ENCODE measurements at regions not wholly inside any gene's neighbourhood (a gene's known extent, or its start where the extent isn't known, plus 50 kb on each side); places are given as distances from the start of the nearest gene placed in this dataset.

DNA sequence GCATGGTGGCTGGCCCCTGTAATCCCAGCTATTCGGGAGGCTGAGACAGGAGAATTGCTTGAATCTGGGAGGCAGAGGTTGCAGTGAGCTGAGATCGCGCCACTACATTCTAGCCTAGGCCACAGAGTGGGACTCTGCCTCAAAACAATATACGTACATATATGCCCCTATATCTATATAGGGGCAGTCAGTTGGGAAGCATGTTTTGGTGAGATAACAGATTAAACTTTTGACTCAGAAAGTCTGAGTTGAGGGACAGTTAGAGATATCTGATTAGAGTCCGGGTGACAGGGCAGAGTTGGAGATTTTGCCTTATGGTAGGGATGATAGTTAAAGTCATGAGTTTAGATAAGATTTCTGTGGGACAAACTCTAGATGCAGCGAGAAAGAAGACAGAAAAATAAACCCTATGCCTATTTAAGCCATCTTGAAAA, 71.8 kb upstream of the ALDH1A1 start:
- H3K27me3 ChIP-seq, result no peaks in the 10 kb centered on the region
- TF ChIP-seq, protein P1, sequence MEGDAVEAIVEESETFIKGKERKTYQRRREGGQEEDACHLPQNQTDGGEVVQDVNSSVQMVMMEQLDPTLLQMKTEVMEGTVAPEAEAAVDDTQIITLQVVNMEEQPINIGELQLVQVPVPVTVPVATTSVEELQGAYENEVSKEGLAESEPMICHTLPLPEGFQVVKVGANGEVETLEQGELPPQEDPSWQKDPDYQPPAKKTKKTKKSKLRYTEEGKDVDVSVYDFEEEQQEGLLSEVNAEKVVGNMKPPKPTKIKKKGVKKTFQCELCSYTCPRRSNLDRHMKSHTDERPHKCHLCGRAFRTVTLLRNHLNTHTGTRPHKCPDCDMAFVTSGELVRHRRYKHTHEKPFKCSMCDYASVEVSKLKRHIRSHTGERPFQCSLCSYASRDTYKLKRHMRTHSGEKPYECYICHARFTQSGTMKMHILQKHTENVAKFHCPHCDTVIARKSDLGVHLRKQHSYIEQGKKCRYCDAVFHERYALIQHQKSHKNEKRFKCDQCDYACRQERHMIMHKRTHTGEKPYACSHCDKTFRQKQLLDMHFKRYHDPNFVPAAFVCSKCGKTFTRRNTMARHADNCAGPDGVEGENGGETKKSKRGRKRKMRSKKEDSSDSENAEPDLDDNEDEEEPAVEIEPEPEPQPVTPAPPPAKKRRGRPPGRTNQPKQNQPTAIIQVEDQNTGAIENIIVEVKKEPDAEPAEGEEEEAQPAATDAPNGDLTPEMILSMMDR (IDR thresholded peaks at IDR 0.05; ENCODE audit: low read depth, low read length), result no peak
- no peak for DNase-seq (ENCODE audit: low read depth in 1 of 2, low spot score in 1 of 2)
- no peaks in the 10 kb centered on the region for H3K4me1 ChIP-seq (ENCODE audit: low read depth)
- no peaks in the 10 kb centered on the region for H3K9me3 ChIP-seq (ENCODE audit: low read depth)
- no peak overlapping the region for H3K4me3 ChIP-seq
- H3K36me3 ChIP-seq, result no peaks in the 10 kb centered on the region
- no peak overlapping the region for H3K27ac ChIP-seq

DNA sequence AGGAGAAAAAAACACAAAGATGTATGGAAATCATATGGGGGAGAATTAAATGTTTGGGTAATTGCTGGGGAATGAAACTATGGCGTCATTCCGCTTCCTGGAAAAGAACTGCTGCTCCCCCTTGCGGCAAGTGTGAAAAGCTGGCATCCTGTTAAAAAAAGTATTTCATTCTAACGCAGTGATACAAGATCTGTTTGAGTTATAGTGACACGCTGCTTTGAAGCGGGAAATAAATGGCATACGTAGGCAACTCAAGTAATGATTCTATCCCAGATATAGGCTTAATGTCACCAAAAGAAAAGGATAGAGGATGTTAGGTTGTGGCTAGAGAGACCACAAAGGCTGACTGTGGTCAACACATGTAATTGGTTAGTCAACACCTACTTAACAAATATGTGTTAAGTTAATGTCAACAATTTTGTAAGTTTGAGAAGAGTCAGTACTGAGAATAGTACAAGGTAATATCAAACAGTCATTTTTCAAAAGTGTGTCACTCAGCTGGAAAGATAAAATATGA, 70.2 kb upstream of the ALDH1A1 start:
- TF ChIP-seq, protein P1 (IDR thresholded peaks at IDR 0.05; ENCODE audit: low read depth, low read length), result peak; percentile 85
- DNase-seq (ENCODE audit: low read depth in 1 of 2, low spot score in 1 of 2), result peak; percentile 66 to 81
- Histone ChIP-seq H3K27me3 (no peaks in the 10 kb centered on the region), H3K27ac (no peak overlapping the region), H3K9me3 (ENCODE audit: low read depth) (no peaks in the 10 kb centered on the region), H3K4me1 (ENCODE audit: low read depth) (no peaks in the 10 kb centered on the region), H3K36me3 (no peaks in the 10 kb centered on the region), H3K4me3 (no peak overlapping the region)

DNA sequence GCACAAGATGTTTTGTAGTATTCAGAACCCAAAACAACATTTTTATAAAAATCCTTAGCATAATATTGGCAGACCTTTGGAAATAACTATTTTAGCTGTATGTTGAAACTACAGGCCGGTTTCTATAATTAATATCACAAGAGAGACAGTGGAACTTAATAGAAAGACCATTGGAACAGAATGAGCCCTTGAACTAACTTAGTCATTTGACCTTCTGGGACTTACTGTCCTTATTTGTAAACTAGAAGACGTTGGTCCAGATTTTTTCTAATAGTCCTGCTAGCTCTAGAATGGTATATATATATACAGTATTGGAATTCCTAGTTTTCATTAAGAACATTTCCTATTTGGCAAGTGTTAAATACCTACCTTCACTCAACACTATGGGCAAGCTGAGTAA, 69.5 kb upstream of the ALDH1A1 start:
- no peak for DNase-seq (ENCODE audit: low read depth in 1 of 2, low spot score in 1 of 2)
- TF ChIP-seq, protein P1 (IDR thresholded peaks at IDR 0.05; ENCODE audit: low read depth, low read length), result no peak
- H3K9me3 ChIP-seq (ENCODE audit: low read depth), result no peaks in the 10 kb centered on the region
- no peaks in the 10 kb centered on the region for H3K36me3 ChIP-seq
- H3K4me1 ChIP-seq (ENCODE audit: low read depth), result no peaks in the 10 kb centered on the region
- no peak overlapping the region for H3K27ac ChIP-seq
- H3K27me3 ChIP-seq, result no peaks in the 10 kb centered on the region
- no peak overlapping the region for H3K4me3 ChIP-seq

DNA sequence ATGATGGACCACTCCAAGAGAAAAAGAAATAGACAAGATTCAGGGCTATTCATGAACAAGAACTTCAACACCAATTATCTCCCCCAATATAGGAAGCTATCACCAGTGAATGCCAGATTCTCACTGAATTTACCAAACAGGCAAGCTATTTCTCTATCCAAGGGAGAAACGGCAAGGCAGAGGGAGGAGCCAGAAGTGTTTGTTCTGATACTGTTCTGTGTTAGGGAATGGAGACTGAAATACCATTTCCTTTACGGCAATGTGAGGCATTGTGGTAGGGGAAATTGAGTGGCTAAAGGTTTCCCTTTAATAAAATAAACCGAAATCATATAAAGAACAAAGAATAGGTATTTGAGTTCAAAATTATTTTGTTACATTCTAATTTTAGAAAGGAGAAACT, 68.0 kb upstream of the ALDH1A1 start:
- Histone ChIP-seq H3K9me3 (ENCODE audit: low read depth) (no peaks in the 10 kb centered on the region), H3K4me3 (no peak overlapping the region), H3K27ac (no peak overlapping the region), H3K4me1 (ENCODE audit: low read depth) (no peaks in the 10 kb centered on the region), H3K27me3 (no peaks in the 10 kb centered on the region), H3K36me3 (no peaks in the 10 kb centered on the region)
- TF ChIP-seq, protein P1 (IDR thresholded peaks at IDR 0.05; ENCODE audit: low read depth, low read length), result no peak
- DNase-seq (ENCODE audit: low read depth in 1 of 2, low spot score in 1 of 2), result no peak

DNA sequence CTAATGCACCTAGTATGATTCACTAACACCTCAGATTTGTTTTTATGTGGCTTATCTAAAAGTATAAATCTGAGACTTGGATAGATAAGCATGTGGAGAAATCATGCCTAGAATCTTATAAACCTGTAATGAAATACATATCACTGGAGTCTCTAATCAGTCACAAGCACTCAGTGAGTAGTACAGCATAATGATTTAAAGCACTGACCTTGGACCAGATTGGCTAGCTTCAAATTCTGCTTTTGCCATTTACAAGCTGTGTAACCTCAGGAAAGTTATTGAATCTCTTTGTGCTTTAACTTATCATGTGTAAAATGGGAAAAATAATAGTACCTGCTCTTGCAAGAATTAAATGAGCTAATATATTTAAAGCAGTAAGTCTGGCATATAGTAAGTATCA, 61.2 kb upstream of the ALDH1A1 start:
- no peaks in the 10 kb centered on the region for H3K27me3 ChIP-seq
- no peaks in the 10 kb centered on the region for H3K9me3 ChIP-seq (ENCODE audit: low read depth)
- no peaks in the 10 kb centered on the region for H3K4me1 ChIP-seq (ENCODE audit: low read depth)
- H3K27ac ChIP-seq, result no peak overlapping the region
- no peak for DNase-seq (ENCODE audit: low read depth in 1 of 2, low spot score in 1 of 2)
- H3K36me3 ChIP-seq, result no peaks in the 10 kb centered on the region
- TF ChIP-seq, protein P1 (IDR thresholded peaks at IDR 0.05; ENCODE audit: low read depth, low read length), result no peak
- H3K4me3 ChIP-seq, result no peak overlapping the region

DNA sequence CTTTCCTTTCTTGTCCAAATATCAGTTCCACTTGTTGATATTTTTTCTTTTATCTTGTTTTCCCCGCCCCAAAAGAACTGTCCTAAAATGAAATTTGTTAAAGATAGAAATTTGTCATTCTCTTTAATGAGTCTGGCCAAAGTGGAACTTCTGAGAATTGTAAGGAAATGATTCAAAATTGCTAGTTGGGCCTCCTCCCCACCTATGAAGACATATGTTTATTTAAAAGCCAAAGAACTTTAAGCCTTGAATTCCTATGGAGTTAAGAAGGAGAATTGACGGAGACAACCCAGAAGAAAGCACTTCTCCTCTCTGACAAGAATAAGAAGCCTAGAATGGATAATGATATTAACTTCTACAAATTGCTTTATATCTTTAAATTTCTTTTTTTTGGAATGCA, 59.1 kb upstream of the ALDH1A1 start:
- H3K4me1 ChIP-seq (ENCODE audit: low read depth), result no peaks in the 10 kb centered on the region
- H3K4me3 ChIP-seq, result no peak overlapping the region
- H3K27me3 ChIP-seq, result no peaks in the 10 kb centered on the region
- DNase-seq (ENCODE audit: low read depth in 1 of 2, low spot score in 1 of 2), result no peak
- H3K36me3 ChIP-seq, result no peaks in the 10 kb centered on the region
- H3K9me3 ChIP-seq (ENCODE audit: low read depth), result no peaks in the 10 kb centered on the region
- no peak overlapping the region for H3K27ac ChIP-seq
- TF ChIP-seq, protein P1 (IDR thresholded peaks at IDR 0.05; ENCODE audit: low read depth, low read length), result no peak
